NCI-H1417 treated with DMSO at 0.1 percent for 48 hours (cell line): ENCODE measurements at regions not wholly inside any gene's neighbourhood (a gene's known extent, or its start where the extent isn't known, plus 50 kb on each side); places are given as distances from the start of the nearest gene placed in this dataset.

Source experiments
- DNase-seq: peaks from one replicate; lab custom pipeline; 2025; lab: John Stamatoyannopoulos, UW

- no peak for DNase-seq
These were observed 137.4 kb upstream of the AKR1E2 start for GRCh38 chr10:4688601-4689000.

GRCh38 chr10:4688168-4688567 is 137.8 kb upstream of the AKR1E2 start:
- no peak for DNase-seq

- no peak for DNase-seq
These were observed 138.6 kb upstream of the AKR1E2 start for GRCh38 chr10:4687397-4687796.

GRCh38 chr10:4686644-4686996 is 139.4 kb upstream of the AKR1E2 start:
- no peak for DNase-seq

GRCh38 chr10:4685904-4686643 is 139.9 kb upstream of the AKR1E2 start:
- DNase-seq = no peak

GRCh38 chr10:4685491-4685890 is 140.5 kb upstream of the AKR1E2 start:
- no peak for DNase-seq

- DNase-seq = no peak
These were observed 141.6 kb upstream of the AKR1E2 start for GRCh38 chr10:4684434-4684833.

GRCh38 chr10:4683838-4684237 is 142.2 kb upstream of the AKR1E2 start:
- DNase-seq = no peak

GRCh38 chr10:4683137-4683536 is 142.9 kb upstream of the AKR1E2 start:
- DNase-seq = no peak

GRCh38 chr10:4678951-4679671 is 146.9 kb upstream of the AKR1E2 start:
- no peak for DNase-seq

GRCh38 chr10:4678023-4678950 is 147.7 kb upstream of the AKR1E2 start:
- DNase-seq = no peak

- DNase-seq = no peak
These were observed 148.5 kb upstream of the AKR1E2 start for GRCh38 chr10:4677296-4678021.

- no peak for DNase-seq
These were observed 149.4 kb upstream of the AKR1E2 start for GRCh38 chr10:4676566-4676965.

GRCh38 chr10:4675808-4676207 is 150.2 kb upstream of the AKR1E2 start:
- DNase-seq = no peak

- no peak for DNase-seq
These were observed 152.5 kb upstream of the AKR1E2 start for GRCh38 chr10:4673279-4674040.

- DNase-seq = no peak
These were observed 153.8 kb upstream of the AKR1E2 start for GRCh38 chr10:4672201-4672600.

- DNase-seq = no peak
These were observed 154.4 kb upstream of the AKR1E2 start for GRCh38 chr10:4671451-4672145.

GRCh38 chr10:4670737-4671136 is 155.3 kb upstream of the AKR1E2 start:
- no peak for DNase-seq

GRCh38 chr10:4669585-4669984 is 156.4 kb upstream of the AKR1E2 start:
- no peak for DNase-seq

GRCh38 chr10:4663162-4663992 is 162.6 kb upstream of the AKR1E2 start:
- no peak for DNase-seq
